HG02884 (cell line): ENCODE measurements at regions not wholly inside any gene's neighbourhood (a gene's known extent, or its start where the extent isn't known, plus 50 kb on each side); places are given as distances from the start of the nearest gene placed in this dataset.
"Not testable (repeated sequence)": the region's sequence is repeated elsewhere in the genome, so short reads cannot be mapped to it uniquely, and the experiment has no call there.

ENCODE experiments used
- ATAC-seq: cut with Tn5 transposase; IDR thresholded peaks from one replicate; pipeline ENCODE4 v1.9.1; 2021; ENCODE audit warnings: mild to moderate bottlenecking, moderate library complexity; ENCODE audit not compliant: unreplicated experiment

DNA sequence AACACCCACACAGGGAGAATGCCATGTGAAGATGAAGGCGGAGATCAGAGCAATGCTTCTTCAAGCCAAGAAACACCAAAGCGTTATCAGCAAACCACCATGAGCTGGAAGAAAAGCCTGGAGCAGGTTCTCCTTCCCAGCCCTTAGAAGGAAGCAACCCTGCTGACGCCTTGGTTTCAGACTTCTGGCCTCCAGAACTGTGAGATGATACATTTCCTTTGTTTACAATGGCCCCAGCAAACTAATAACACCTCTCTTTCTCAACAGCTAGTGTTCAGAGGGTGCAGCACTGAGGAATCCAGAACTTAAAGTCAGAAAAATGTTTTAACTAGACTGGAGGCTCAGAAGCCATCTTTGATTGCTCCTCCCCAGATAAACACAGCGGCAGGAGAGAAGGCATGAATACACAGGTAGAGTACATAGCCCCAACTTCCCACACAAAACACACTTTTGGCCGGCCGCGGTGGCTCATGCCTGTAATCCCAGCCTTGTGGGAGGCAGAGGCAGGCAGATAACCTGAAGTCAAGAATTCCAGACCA lies 132.4 kb upstream of the LPP start:
- no peak for ATAC-seq

GRCh38 chr3:188022902-188023301 lies 131.1 kb upstream of the LPP start:
- not testable (repeated sequence) for ATAC-seq

DNA sequence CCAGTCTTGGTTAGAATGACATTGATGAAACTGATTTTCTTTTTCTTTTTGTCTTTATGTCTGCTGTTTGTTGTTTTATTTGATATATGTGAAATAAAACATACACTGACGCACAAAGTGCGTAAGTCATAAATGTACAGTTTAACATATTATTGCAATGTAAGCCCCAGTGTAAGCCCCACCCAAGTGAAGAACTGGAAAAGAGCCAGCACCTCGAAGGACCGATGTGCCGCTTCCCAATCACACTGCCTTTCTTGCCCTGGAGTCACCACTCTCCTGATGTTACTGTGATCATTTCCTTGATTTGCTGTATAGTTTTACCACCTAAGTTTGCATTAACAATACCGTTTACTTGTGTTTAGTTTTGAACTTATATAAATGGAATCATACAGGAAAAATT lies 128.4 kb upstream of the LPP start:
- ATAC-seq = no peak

- ATAC-seq = no peak
Observed at GRCh38 chr3:188026191-188026968, 127.6 kb upstream of the LPP start.

DNA sequence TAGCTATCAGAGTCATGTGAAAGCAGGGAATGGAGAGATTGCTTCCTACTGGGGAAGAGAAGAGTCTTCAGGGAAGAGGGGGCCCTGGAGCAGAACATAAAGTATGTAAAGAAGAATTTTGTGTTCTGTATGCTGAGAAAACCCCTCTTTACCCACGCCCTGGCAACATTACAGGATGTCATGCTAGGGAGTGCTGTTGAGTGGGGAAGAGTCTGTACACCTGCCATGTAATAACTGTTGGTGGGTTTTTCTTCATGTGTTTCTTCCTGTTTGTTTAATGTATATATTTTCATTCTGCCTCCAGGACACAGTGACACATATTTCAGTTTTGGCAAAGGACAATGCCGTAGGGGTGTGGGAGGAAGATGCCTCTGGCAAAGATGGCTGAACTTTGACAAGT lies 122.8 kb upstream of the LPP start:
- no peak for ATAC-seq

DNA sequence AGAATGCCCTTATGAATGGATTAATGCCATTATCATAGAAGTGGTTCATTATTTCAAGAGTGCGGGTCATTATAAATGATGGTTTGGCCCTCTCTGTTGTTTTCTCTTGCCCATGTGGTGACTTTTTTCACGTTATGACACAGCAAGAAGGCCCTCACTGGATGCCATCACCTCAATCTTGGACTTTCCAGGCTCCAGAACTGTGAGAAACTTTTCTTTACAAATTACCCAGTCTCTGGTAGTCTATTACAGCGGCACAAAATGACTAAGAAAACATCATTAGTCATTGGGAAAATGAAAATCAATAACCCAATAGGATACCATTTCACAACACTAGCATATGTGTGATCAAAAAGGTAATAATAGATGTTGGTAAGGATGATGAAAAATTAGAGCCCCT lies 119.0 kb upstream of the LPP start:
- no peak for ATAC-seq

DNA sequence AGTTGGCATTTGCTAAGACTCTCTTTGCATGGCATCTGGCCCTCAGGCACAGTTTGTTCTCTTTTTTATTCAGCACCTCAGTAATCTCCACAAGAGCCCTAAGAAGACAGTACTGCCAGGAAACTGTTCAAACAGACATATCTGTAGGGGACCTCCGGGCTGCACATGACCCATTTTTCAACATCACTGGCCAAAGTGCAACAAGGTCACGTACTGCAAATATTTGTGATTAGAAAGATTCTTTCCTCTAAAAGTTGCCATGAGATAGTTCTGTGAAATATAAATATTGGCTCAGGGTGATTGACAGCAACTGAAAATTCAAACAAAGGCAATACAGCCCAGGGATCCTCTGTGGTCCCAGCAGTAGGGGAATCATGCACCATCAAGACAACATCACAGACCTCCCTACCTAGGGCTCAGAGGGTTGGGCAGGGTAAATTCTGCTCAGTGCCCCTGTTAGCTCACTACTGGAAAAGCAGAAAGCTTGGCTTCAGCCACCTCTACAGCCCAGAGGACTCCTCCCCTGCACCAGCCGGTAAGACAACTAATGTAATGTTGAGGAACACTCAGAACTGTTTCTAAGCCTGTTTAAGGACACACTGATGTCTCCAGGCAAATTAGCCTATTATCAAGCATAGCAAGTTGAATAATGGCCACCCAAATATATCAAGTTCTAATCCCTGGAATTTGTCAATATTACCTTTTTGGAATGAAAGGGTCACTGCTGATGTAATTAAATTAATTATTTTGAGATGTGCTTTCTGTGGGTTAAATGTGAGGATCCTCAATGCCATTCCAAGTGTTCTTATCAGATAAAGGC lies 117.4 kb upstream of the LPP start:
- ATAC-seq = no peak

DNA sequence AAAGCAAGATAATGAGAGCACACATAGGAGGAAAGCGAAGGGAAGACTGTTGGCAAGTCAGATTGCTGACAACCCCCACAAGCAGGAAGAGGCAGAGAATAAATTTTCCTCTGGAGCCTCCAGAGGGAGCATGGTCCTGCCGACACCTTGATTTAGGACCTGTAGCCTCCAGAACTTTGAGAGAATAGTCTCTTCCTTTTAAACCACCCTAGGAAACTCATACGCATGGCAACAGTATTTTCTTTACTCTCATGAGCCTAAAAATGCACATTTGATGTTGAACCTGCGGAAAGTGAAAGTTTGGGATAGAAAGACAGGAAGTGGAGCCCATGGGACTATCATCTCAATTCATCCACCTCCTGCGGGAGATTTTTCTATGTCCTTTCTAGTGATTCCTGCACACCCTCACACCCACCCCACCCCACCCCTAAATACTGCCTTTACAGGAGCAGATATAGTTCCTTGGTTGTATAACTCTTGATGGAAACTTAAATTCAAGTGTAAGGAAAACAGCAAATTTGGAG lies 116.7 kb upstream of the LPP start:
- ATAC-seq = no peak

DNA sequence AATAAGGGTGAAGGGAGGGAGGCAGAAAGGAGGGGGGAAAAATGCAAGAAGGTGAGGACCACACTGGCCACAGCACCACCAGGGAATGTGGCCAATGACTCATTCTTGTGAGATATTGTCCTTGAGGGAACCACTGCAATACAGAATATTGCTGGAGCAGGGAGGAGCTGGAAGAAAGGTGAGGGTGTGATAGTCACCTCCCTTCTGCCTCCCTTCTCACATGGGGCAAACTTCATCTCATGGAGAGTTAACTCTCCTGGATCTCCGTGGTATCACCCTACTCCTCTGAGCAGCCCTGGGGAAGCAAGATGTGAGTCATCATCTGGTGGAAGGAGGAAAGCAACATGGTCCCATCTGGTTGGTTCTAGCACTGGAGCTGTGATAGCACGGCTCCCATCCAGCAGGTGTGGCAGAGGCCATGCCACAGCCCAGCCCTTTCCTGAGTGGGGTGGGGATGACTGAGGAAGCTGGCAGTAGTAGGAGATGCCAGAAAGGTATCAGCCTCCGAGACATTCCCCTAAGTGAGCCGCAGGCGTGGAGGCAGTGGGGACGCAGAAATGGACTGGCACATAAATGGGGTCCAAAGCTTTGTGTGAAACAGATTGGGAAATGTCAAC lies 115.9 kb upstream of the LPP start:
- no peak for ATAC-seq

DNA sequence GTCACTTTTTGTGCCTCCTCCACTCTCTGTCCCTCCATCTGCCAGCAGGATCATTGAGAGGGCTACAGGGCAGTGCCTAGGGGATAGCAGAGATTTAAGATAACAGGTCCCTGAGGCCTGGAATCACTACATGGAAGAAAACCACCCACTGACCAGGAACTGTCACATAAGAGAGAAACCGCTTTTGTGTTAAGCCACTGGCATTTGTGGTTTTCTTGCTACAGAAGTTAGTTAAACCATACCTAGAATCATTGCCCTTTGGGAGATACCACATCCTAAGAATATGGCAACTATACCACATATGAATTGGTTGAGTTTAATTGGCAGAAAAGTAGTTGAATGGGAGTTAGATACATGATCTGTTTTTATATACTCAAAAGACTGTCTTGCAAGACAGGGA lies 112.8 kb upstream of the LPP start:
- no peak for ATAC-seq

GRCh38 chr3:188041895-188042294 lies 112.1 kb upstream of the LPP start:
- no peak for ATAC-seq

- no peak for ATAC-seq
Observed at GRCh38 chr3:188042466-188042865, 111.5 kb upstream of the LPP start.

DNA sequence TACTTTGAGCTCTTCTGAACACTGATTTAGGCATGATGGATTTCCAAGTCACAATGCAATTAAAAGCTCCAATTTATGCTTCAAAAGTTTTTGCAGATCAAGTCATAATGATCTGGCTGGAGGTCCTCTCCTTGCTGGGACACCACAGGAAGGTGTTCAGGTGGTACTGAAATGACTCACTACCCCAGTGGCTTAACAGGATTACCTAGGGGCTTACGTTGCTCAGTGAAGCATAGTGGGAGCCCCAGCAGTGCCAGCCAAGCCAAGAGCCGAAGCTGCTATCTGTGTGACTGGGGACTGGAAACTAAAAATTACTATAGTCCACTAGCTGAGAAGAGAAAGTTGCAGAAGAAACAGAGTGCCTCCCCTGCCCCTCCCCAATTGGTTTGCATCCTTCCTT lies 110.1 kb upstream of the LPP start:
- no peak for ATAC-seq

DNA sequence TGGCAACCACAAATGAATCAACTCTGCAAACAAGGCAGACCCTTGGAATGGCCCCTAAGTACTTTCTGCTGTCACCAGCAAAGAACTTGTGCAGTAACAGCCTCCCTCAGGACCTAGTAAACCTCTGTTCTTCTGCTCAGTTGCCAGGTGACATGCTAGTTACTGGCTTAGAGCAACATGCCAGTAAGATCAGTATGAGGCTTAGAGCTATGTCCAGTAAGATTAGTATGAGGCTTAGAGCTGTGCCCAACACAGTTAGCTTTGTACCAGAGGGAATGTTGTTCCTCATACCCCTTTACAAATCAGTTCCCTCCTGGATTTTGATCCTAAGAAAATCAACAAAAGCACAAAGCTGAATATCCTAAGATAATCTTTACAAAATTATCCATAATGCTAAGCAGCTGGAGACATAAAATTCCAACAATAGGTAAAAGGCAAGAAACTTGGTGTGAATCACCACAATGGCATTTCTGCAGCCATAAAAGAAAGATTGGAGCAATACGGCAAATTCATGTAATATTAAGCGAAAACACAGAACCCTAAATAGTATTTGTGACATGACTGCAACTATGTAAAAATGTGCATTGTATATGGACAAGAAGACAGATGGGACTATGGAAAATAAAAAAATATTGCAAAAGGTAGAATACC lies 107.3 kb upstream of the LPP start:
- ATAC-seq = no peak

DNA sequence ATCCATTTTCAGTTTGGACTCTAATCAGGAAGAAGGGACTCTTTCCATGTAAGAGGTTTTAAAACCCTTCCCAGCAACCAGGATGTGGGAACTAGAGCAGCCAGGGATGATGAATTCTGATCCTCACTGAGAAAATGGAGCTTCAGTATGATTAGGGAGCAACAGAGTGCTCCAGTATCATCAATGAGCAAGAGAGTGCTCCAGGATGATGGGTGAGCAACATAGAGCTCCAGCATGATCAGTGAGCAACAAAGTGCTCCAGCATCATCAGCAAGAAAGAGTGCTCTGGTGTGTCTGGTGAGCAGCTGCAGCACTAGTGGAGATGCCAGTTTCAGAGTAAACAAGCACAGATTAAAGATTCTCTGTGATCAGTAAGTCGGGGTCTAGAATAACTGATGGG lies 106.4 kb upstream of the LPP start:
- ATAC-seq = no peak

- ATAC-seq = no peak
Observed at GRCh38 chr3:188049606-188050530, 104.1 kb upstream of the LPP start.

GRCh38 chr3:188051801-188052168 lies 102.2 kb upstream of the LPP start:
- ATAC-seq = no peak

- ATAC-seq = no peak
Observed at GRCh38 chr3:188052169-188053035, 101.6 kb upstream of the LPP start.

DNA sequence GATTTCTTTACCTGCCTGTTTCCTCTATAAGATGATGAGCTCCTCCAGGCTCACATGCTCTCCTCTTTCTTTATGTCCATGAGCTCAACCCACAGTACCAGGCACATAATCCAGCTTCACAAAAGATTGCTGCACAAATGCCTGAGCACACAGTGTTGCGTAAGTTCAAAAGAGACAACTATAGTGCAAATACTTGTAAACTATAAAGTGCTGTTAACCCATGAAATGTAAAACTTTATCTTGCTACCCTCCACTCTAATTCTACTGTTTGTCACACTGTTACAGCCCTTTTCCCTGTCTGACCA lies 101.0 kb upstream of the LPP start:
- ATAC-seq = no peak
